Lung (tissue), 11 donors: ENCODE measurements at regions not wholly inside any gene's neighbourhood (a gene's known extent, or its start where the extent isn't known, plus 50 kb on each side); places are given as distances from the start of the nearest gene placed in this dataset.
"Not testable (repeated sequence)": the region's sequence is repeated elsewhere in the genome, so short reads cannot be mapped to it uniquely, and the experiment has no call there.

Source experiments
- ATAC-seq: fragments of 200-7000 bp; cut with Tn5 transposase; one replicate; pipeline ENCODE4 v1.9.1; 2020; ENCODE audit warnings: moderate number of reproducible peaks; ENCODE audit not compliant: insufficient read depth, low FRiP score
- DNase-seq, 3 donors: peaks; one replicate each; pipeline ENCODE4 v3.0.0-alpha.2; 2013 to 2017
- H3K27ac ChIP-seq, 2 donors: one replicate each; pipeline ENCODE4 v1.5.1; 2013; ENCODE audit warnings: mild to moderate bottlenecking in 2 of 2, moderate library complexity in 2 of 2, control low read depth in 1 of 2, inconsistent platforms in 1 of 2, low read depth in 1 of 2, low read length in 1 of 2
- H3K27me3 ChIP-seq, 3 donors: one replicate each; pipeline ENCODE4 v1.5.1; 2013; ENCODE audit warnings: low read length in 2 of 3; ENCODE audit not compliant: control insufficient read depth in 3 of 3, insufficient read depth in 3 of 3
- H3K36me3 ChIP-seq, 4 donors: one replicate each; pipeline ENCODE4 v1.5.1; 2013; ENCODE audit warnings: low read length in 4 of 4, mild to moderate bottlenecking in 1 of 4, moderate library complexity in 1 of 4; ENCODE audit not compliant: control insufficient read depth in 4 of 4, insufficient read depth in 4 of 4
- H3K4me1 ChIP-seq, 5 donors: one replicate each; pipeline ENCODE4 v1.5.1; 2013; ENCODE audit warnings: low read length in 5 of 5, mild to moderate bottlenecking in 2 of 5, moderate library complexity in 1 of 5; ENCODE audit not compliant: control insufficient read depth in 5 of 5, insufficient read depth in 5 of 5
- H3K4me3 ChIP-seq: one replicate; pipeline ENCODE4 v1.5.1; 2013; ENCODE audit warnings: mild to moderate bottlenecking, control low read depth, moderate library complexity
- H3K9ac ChIP-seq, 2 donors: one replicate each; pipeline ENCODE4 v1.5.1; 2013; ENCODE audit warnings: low read length in 2 of 2, control low read depth in 1 of 2; ENCODE audit not compliant: insufficient read depth in 1 of 2
- H3K9me3 ChIP-seq, 4 donors: one replicate each; pipeline ENCODE4 v1.5.1; 2013; ENCODE audit warnings: low read length in 3 of 4, mild to moderate bottlenecking in 1 of 4, moderate library complexity in 1 of 4; ENCODE audit not compliant: control insufficient read depth in 4 of 4, insufficient read depth in 3 of 4
- WGBS, 2 donors: extraction: QIAGEN DNeasy Blood & Tissue Kit; methylation state at CpG; one replicate each; pipeline ENCODE4 v1.1.7; 2013; 5-methylcytosine and 5-hydroxymethylcytosine counted together
- TF ChIP-seq, protein P1 (sequence below): IDR thresholded peaks from 2 replicates; pipeline ENCODE4 v1.5.1; 2012; ENCODE audit warnings: mild to moderate bottlenecking; ENCODE audit errors: control extremely low read depth, extremely low read depth
- donor health status: control.
- donor health status: control.
- donor health status: Bipolar disorder and iron deficiency.
- donor health status: healthy.
- donor health status: DM: yes; HTN: yes; CAD: no.

DNA sequence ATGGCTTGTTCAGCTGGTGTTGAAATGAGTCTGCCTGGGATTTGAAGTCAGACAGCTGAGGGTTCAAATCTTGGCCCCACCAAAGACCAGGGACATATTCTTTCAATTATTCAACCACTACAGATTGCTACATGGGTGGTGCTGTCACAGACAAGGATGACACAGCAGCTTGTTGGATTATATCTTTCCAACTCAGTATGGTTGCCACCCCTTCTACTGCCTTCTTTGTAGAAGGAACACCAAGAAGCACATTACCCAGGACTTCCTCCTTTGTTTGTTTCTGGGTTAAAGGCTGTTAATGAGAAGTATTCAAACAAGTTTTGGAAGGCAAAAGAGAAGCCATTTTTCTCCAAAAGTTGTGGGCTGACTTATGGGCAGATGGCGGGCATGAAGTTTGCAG is 78.6 kb downstream of the COPRS start:
- 97 to 100% methylated on average over 1 of the region's 1 CpG for WGBS, 2 donors
- Histone ChIP-seq H3K9ac (no peak overlapping the region), H3K27me3 (no peaks in the 10 kb centered on the region), H3K9me3 (peaks cover 0 to 4% (median 0%) of the 10 kb centered on the region in 4 donors), H3K4me1 (no peaks in the 10 kb centered on the region), H3K36me3 (no peaks in the 10 kb centered on the region), H3K27ac (no peak overlapping the region), H3K4me3 (no peak overlapping the region)
- TF ChIP-seq, protein P1, sequence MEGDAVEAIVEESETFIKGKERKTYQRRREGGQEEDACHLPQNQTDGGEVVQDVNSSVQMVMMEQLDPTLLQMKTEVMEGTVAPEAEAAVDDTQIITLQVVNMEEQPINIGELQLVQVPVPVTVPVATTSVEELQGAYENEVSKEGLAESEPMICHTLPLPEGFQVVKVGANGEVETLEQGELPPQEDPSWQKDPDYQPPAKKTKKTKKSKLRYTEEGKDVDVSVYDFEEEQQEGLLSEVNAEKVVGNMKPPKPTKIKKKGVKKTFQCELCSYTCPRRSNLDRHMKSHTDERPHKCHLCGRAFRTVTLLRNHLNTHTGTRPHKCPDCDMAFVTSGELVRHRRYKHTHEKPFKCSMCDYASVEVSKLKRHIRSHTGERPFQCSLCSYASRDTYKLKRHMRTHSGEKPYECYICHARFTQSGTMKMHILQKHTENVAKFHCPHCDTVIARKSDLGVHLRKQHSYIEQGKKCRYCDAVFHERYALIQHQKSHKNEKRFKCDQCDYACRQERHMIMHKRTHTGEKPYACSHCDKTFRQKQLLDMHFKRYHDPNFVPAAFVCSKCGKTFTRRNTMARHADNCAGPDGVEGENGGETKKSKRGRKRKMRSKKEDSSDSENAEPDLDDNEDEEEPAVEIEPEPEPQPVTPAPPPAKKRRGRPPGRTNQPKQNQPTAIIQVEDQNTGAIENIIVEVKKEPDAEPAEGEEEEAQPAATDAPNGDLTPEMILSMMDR = no peak
- DNase-seq (no peak), ATAC-seq (no peak)

DNA sequence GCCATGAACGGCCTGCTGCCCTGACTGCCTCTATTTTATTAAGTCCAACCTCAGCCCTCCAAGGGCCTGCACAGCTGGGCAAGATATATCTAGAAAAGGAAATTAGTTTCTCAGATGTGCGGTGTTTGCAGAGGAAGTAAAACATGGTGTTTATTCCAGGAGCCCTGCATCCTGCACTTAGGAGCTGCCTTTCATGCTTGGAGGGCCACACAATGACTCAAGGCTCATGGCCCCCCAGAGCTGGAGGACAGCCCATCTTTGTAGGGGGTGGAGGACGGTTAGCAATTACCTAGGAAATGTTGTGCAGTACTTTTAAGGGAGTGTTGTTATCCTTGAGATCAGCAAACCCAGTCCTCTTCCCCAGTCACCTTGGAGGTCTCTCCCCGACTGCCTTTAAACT is 80.5 kb downstream of the COPRS start:
- H3K27ac ChIP-seq = no peak overlapping the region

DNA sequence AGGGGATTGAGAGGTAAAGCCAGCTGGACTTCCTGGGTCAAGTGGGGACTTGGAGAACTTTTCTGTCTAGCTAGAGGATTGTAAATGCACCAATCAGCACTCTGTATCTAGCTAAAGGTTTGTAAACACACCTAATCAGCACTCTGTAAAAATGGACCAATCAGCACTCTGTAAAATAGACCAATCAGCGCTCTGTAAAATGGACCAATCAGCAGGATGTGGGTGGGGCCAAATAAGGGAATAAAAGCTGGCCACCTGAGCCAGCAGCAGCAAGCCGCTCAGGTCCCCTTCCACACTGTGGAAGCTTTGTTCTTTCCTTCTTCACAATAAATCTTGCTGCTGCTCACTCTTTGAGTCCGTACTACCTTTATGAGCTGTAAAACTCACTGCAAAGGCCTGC is 87.7 kb downstream of the COPRS start:
- H3K9me3 ChIP-seq, H3K4me1 ChIP-seq, H3K27ac ChIP-seq, DNase-seq, H3K27me3 ChIP-seq, H3K9ac ChIP-seq, H3K36me3 ChIP-seq, H3K4me3 ChIP-seq, ATAC-seq: not testable (repeated sequence)
- WGBS, 2 donors = 93 to 98% methylated on average over 3 of the region's 3 CpGs

More for the DNA sequence above, 80.5 kb downstream of the COPRS start:
- Histone ChIP-seq H3K36me3 (no peaks in the 10 kb centered on the region), H3K4me3 (no peak overlapping the region), H3K4me1 (no peaks in the 10 kb centered on the region), H3K27me3 (no peaks in the 10 kb centered on the region), H3K9me3 (peaks cover 0 to 4% (median 0%) of the 10 kb centered on the region in 4 donors), H3K9ac (no peak overlapping the region)
- TF ChIP-seq, protein P1 = no peak
- WGBS, 2 donors = 35 to 47% methylated on average over 4 of the region's 4 CpGs
- ATAC-seq (no peak), DNase-seq (peak in 1 of 3 donors; percentile 18)

DNA sequence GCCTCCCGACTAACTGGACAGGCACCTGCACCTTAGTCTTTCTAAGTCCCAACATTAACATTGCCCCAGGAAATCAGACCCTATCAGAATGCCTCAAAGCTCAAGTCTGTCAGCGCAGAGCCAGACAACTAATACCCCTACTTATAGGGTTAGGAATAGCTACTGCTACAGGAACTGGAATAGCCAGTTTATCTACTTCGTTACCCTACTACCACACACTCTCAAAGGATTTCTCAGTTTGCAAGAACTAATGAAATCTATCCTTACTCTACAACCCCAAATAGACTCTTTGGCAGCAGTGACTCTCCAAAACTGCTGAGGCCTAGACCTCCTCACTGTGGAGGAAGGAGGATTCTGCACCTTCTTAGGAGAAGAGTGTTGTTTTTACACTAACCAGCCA is 88.5 kb downstream of the COPRS start:
- not testable (repeated sequence) for ATAC-seq, H3K9me3 ChIP-seq, H3K36me3 ChIP-seq, H3K27ac ChIP-seq, H3K4me3 ChIP-seq, H3K9ac ChIP-seq, H3K27me3 ChIP-seq, H3K4me1 ChIP-seq
- DNase-seq = peak in 1 of 3 donors; percentile 28
- 72 to 74% methylated on average over 3 of the region's 3 CpGs for WGBS, 2 donors

DNA sequence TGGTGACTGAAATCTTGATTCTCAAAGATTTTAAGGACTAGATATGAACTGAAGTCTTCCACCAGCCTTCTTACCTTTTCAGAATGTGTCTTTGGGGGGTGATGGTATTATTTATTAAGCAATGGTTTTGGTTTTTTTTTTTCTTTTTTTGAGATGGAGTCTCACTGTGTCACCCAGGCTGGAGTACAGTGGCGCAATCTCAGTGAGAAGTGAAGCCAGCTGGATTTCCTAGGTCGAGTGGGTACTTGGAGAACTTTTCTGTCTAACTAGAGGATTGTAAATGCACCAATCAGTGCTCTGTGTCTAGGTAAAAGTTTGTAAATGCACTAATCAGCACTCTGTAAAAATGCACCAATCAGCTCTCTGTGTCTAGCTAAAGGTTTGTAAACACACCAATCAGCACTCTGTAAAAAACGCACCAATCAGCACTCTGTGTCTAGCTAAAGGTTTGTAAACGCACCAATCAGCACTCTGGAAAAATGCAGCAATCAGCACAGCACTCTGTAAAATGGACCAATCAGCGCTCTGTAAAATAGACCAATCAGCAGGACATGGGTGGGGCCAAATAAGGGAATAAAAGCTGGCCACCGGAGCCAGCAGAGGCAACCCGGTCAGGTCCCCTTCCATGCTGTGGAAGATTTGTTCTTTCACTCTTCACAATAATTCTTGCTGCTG is 97.1 kb downstream of the COPRS start:
- not testable (repeated sequence) for H3K27ac ChIP-seq, H3K4me1 ChIP-seq, H3K4me3 ChIP-seq, DNase-seq, H3K27me3 ChIP-seq, H3K9me3 ChIP-seq, ATAC-seq, H3K36me3 ChIP-seq, H3K9ac ChIP-seq
- 86 to 87% methylated on average over 7 of the region's 7 CpGs for WGBS, 2 donors
